HG03060 (cell line): ENCODE measurements at regions not wholly inside any gene's neighbourhood (a gene's known extent, or its start where the extent isn't known, plus 50 kb on each side); places are given as distances from the start of the nearest gene placed in this dataset.

ENCODE experiments used
- ATAC-seq: cut with Tn5 transposase; IDR thresholded peaks from one replicate; pipeline ENCODE4 v1.9.1; 2021; ENCODE audit warnings: low read depth, moderate number of reproducible peaks; ENCODE audit not compliant: unreplicated experiment

DNA sequence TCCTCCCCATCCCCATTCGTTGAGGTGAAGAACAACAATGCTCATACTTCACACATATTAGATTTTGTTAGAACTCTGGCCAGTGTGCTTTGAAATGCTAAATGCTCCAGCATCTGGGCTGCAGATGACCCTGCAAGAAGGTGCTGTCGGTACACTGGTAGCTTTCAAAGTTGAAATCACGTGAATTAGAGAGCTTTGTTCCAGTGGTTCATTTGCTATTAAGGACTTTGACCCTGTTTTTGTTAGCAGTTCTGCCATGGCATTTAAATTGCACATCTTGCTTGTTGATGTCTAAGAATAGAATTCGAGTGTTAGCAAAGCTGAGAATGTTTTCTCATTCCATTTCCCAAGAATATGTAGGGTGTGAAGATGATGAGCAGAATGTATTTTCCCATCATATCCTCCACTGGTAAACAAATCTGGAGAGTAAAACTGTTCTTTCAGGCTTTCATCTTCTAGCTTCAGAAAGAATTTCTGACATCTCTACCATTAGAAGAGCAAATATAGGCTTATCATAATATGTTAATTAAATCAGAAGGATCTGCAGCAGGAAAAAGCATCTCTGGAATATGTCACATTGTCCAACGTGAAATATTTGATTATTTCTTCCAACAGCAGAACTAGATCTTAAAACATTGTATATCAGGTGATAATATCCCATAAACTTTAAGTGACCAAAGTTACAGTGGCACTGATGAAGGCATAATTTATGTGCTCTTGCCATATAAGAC, 98.8 kb upstream of the PDE3A start:
- no peak for ATAC-seq

DNA sequence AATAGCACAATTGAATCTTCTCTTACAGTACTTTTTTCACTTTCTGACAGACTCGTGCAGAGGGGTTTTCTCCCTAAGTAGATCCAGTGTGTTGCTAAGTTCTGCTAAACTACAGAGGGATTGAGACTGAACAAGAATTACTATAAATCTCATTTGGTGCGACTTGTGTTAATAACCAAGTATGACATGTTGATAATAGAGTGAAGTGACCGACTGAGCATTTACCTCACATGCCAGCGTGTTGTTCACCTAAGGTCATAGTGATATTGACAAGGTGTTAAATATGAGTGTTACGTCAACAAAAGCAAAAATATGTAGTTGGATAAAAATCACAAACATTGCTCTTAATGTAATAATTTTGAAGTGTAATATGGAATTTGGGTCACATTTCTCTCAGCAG, 97.8 kb upstream of the PDE3A start:
- no peak for ATAC-seq

DNA sequence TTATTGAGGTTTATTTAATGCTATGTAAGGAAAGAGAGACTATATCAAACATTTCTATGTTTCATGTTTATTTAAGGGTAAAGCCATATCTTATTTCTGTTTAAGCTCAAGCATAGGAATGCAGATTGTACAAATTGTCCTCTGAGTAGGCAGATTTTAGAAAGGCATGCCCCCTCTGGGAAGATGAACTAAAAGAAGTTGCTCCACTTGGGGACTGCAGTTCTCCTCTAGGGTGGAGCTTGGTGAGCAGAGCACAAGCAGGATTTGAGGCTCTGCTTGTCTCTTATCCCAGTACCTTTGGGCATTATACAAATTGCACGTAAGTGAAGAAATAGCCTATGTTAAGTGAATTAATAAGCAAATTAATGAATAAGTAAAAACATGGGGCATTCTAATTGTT, 96.2 kb upstream of the PDE3A start:
- ATAC-seq: no peak

DNA sequence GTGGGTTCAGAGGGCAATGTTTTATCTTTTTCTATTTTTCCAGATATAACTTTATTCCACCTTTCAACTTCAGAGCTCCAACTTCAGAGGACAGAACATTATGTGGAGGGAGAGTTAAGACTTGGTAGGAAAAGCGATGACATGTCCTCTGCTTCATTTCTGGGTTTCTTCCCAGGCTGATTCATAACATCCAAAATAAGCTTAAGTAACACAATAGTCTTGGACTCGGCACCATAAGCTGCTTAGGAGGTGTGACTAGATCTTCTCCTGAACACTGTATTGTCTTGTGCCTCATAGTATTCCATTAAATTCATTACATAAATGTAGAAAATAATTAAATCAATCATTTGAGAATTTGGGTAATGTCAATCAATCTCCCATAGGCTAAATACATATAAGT, 95.5 kb upstream of the PDE3A start:
- ATAC-seq: no peak

DNA sequence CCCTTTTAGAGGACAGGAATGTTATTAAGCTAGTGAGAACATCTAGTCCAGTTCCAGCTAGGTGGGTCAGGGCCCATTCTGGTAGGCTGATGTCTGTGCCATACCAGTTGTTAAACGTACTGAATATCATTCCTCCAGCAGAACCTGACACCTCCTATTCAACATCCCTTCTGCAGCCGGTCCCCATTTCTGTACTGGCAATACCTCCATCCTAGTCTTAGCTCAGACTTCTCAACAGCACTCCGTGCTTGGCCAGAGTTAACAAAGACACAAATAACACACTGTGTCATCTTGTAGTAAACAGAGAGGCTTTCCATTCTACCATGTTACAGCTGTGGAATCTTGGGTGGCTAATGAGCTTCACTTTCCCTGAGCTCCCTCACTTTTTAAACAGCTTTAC, 94.3 kb upstream of the PDE3A start:
- ATAC-seq: no peak

DNA sequence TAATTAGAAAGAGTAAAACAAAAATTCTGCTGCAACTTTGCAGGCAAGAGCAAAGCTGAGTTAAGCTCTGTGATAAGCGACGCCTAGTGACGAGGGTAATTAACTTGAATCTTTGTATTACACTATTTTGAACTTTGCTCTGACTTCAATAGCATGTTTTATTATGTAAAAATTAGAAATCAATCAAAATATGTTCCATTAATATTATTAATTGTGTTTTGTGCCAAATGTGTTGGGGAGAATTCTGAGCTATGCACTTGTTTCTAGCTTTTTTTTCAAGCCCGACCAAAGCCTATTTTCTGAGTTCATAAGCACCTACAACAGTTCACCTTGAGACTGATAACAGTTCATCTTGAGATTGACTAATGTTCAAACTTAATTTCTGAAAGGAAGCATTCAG, 90.1 kb upstream of the PDE3A start:
- no peak for ATAC-seq

DNA sequence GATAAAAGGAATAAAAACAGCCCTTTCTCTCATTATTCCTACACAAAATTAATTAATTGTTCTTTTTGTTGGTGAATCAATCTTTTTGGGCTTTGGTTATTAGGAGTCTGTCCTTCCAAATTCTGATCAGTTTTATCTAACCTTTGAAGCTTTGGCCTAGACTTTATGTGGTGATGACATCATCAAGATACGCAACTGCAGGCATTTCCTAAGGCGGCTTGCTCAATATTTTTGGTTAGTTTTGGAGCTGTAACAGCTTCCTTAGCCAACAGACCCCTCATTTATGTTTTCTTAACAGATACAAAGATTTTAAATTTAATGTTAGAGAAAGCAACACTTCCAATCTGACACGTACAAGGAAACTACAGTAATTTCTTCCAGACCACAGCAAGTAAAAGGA, 87.8 kb upstream of the PDE3A start:
- no peak for ATAC-seq

DNA sequence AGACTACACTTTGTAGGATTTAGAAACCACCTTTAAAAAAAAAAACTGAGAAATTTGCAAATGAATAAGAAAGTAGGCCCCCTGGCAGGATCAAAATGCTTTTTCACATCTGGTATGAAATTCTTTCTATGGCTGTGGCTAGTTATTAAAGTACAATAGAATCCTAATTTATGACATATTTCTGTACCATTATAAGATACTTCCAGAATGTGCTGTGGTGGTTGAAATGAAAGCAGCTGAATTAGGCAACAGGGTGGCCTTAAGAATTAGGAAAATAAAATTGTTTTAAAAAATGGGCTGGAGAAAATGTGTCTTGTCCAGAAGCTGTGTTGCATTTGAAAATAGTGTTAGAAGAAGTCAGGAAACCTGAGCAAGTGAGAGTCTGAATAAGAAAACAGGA, 85.9 kb upstream of the PDE3A start:
- no peak for ATAC-seq

DNA sequence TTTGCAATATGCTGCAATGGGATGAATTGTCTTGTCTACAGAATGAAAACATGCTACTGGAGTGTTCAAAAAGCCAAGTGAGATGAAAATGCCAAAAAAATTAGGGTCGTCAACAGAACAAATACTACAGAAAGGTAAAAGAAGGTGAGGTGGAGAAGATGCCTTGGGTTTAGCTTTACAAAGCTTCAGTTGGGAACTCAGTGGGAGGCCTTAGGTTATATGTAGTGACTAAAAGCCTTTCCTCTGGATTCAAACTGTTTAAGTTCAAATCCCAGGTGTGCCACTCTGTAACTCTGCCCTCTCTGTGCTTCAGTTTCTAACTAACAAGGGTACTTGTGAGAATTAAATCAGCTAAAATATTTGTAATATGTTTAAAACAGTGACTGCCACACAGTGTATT, 84.9 kb upstream of the PDE3A start:
- no peak for ATAC-seq

DNA sequence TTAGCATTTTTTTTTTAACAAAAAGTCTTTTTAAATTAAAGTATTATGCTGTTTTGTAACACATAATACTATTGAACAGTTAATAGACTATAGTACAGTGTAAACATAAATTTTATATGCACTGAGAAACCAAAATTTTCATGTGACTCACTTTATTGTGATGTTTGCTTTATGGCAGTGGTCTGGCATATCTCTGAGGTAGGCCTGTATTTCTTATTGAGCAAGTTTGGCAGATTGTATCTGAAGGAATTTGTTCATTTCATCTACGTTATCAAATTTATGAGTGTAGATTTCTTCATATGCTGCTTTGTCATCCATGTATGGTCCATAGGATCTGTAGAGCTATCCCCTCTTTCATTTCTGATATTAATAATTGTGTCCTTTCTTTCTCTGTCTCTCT, 78.8 kb upstream of the PDE3A start:
- ATAC-seq: no peak

DNA sequence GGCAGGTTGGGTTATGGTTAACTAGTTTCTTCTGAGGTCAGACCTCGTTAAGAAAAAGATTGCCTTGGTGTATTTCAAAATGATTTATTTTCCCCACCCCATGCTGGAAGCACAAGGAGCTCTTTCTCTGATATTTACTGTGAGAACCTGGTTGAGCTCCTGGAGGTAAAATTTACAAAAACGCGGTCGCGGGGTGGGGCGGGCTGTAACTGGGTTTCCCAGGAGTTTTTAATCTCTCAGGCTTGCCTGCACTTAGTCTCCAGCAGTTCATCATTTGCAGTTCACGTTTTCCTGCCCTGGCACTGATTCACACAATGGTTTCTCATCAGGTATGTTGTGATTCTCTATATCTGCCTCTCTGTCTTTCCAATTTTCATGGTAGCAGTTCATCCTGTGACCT, 67.9 kb upstream of the PDE3A start:
- ATAC-seq: no peak

DNA sequence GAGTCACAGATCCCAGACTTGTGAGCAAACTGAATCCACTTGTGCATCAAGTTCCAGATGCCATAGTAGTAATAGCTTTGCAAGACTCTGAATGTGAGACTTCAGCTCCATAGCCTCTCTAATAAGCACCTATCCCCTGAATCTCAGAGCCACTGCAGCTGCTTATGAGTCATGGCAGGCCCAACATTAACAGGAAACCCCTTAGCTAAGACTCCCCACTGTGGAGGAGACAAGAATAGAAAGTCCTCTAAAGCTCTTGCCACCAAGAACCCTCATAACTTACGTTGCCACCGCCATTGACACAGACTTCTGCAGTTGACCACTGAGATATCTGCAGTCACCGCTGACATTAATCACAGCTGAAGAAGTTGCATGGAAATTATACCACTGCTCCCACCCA, 62.9 kb upstream of the PDE3A start:
- no peak for ATAC-seq

DNA sequence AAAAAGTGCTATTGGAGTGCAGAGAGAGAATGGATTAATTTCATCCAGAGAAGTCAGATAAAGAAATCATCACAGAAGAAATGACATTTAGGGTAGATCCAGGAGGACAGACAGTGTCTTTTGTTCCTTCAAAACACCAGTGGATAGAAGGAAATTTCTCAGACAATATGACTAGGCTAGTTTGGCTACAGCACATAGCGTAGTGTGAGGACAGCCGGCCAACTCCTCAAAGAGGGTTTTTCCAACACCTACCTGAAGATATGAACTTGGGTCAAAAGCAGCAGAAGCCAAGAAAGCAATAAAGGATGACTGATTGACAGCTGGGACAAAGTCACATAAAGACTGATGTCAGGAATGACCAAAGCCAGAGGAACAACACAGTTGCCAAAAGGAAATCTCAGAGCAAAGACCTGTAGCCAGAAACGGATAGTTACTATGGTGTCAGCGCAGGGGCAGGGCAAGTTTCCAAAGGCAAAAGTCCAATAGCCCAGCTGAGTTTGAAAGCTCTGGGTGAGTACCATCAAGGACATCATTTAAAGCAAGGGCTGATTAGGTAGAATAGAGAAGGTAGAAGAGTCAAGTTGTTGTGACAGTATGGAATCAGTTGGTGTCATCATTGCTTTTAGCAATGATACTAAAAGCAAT, 58.7 kb upstream of the PDE3A start:
- ATAC-seq: no peak

DNA sequence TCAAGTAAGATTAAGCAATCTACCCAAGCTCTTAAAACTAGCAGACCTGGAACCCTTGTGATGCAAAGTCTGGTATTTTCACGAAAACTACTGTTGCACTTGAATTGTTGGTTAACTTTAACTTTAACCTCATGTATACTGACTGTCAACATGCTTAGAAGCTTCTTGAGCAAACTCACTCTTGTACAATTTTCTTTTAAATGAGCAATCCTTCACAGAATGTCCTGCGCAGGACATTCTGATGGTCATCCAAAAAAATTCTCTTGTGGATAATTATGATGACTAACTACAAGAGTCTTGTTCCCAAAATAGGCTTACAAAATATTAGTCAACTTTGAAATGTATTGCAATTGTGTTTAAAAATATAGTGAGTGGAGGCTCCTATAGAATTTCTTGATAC, 54.0 kb upstream of the PDE3A start:
- ATAC-seq: no peak

DNA sequence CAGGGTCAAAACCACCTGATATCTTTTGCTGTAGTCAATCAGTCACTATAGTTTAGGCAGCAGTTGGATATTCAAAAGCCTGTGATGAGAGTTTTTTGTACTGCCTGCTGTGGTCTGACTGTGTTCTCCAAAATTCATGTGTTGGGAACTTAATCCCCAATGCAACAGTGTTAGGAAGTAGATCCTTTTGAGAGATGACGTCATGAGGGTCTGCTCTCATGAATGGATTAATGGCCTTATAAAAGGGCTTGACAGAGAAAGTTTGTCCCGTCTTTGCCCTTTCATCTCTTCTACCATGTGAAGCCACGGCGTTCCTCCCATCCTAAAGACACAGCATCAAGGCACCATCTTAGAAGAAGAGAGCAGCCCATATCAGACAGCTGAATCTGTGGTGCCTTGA, 50.8 kb upstream of the PDE3A start:
- no peak for ATAC-seq
